ENCODE measurements at regions not wholly inside any gene's neighbourhood (a gene's known extent, or its start where the extent isn't known, plus 50 kb on each side); places are given as distances from the start of the nearest gene placed in this dataset.

- TF ChIP-seq CTCF (conservative IDR thresholded peaks at IDR 0.05; ENCODE audit: low read length) (no peak), EZH2phosphoT487 (IDR thresholded peaks at IDR 0.05; ENCODE audit: borderline replicate concordance, low read depth, low read length) (no peak)
Measured at GRCh38 chrX:43474321-43474720, 181.8 kb upstream of the MAOA start.
